Cardiac muscle cell (in vitro differentiated cells and primary cell): ENCODE measurements at regions not wholly inside any gene's neighbourhood (a gene's known extent, or its start where the extent isn't known, plus 50 kb on each side); places are given as distances from the start of the nearest gene placed in this dataset.

ENCODE experiments used
- DNase-seq, 2 donors: peaks; one replicate each; pipeline versions ENCODE4 v3.0.0 to v3.0.0-alpha.2; 2010 to 2017; ENCODE audit warnings: low read depth in 1 of 2, low spot score in 1 of 2
- H3K27ac ChIP-seq: fragments of 200-600 bp; sonication (generic); 2 replicates; pipeline ENCODE4 v1.5.1; 2016
- H3K27me3 ChIP-seq: fragments of 200-600 bp; sonication (generic); 2 replicates; pipeline ENCODE4 v1.6.0; 2016; ENCODE audit warnings: control low read depth
- H3K36me3 ChIP-seq: fragments of 200-600 bp; sonication (generic); 2 replicates; pipeline ENCODE4 v1.5.1; 2016; ENCODE audit warnings: control low read depth
- H3K4me1 ChIP-seq: fragments of 200-600 bp; sonication (generic); 2 replicates; pipeline ENCODE4 v1.8.1; 2017; ENCODE audit warnings: low read depth, mild to moderate bottlenecking, mixed run types
- H3K4me3 ChIP-seq: fragments of 200-600 bp; sonication (generic); 2 replicates; pipeline ENCODE4 v1.5.1; 2016; ENCODE audit warnings: mild to moderate bottlenecking
- H3K9me3 ChIP-seq: fragments of 200-600 bp; sonication (generic); 2 replicates; pipeline ENCODE4 v1.5.1; 2017; ENCODE audit warnings: low read depth, mild to moderate bottlenecking, control low read depth
- TF ChIP-seq, protein P1 (sequence below): IDR thresholded peaks from 2 replicates; pipeline ENCODE4 v1.5.1; 2012; ENCODE audit warnings: low read depth, mild to moderate bottlenecking, low read length

- TF ChIP-seq, protein P1, sequence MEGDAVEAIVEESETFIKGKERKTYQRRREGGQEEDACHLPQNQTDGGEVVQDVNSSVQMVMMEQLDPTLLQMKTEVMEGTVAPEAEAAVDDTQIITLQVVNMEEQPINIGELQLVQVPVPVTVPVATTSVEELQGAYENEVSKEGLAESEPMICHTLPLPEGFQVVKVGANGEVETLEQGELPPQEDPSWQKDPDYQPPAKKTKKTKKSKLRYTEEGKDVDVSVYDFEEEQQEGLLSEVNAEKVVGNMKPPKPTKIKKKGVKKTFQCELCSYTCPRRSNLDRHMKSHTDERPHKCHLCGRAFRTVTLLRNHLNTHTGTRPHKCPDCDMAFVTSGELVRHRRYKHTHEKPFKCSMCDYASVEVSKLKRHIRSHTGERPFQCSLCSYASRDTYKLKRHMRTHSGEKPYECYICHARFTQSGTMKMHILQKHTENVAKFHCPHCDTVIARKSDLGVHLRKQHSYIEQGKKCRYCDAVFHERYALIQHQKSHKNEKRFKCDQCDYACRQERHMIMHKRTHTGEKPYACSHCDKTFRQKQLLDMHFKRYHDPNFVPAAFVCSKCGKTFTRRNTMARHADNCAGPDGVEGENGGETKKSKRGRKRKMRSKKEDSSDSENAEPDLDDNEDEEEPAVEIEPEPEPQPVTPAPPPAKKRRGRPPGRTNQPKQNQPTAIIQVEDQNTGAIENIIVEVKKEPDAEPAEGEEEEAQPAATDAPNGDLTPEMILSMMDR: no peak
- Histone ChIP-seq H3K4me3 (no peak overlapping the region), H3K4me1 (peaks cover 11% of the 10 kb centered on the region), H3K27me3 (no peaks in the 10 kb centered on the region), H3K9me3 (no peaks in the 10 kb centered on the region), H3K36me3 (no peaks in the 10 kb centered on the region), H3K27ac (no peak overlapping the region)
- no peak for DNase-seq
Measured at GRCh38 chr18:43471873-43472272, 194.6 kb upstream of the SYT4 start.

GRCh38 chr18:43481069-43481468 is 203.8 kb upstream of the SYT4 start:
- DNase-seq: no peak
- H3K27ac ChIP-seq: no peak overlapping the region
- no peaks in the 10 kb centered on the region for H3K9me3 ChIP-seq
- peaks cover 5% of the 10 kb centered on the region for H3K4me1 ChIP-seq
- TF ChIP-seq, protein P1: no peak
- no peaks in the 10 kb centered on the region for H3K27me3 ChIP-seq
- H3K4me3 ChIP-seq: no peak overlapping the region
- no peaks in the 10 kb centered on the region for H3K36me3 ChIP-seq

GRCh38 chr18:43482136-43482535 is 204.8 kb upstream of the SYT4 start:
- no peaks in the 10 kb centered on the region for H3K36me3 ChIP-seq
- no peak overlapping the region for H3K27ac ChIP-seq
- no peak overlapping the region for H3K4me3 ChIP-seq
- DNase-seq: no peak
- no peaks in the 10 kb centered on the region for H3K9me3 ChIP-seq
- H3K4me1 ChIP-seq: peaks cover 5% of the 10 kb centered on the region
- no peaks in the 10 kb centered on the region for H3K27me3 ChIP-seq
- TF ChIP-seq, protein P1: no peak

DNA sequence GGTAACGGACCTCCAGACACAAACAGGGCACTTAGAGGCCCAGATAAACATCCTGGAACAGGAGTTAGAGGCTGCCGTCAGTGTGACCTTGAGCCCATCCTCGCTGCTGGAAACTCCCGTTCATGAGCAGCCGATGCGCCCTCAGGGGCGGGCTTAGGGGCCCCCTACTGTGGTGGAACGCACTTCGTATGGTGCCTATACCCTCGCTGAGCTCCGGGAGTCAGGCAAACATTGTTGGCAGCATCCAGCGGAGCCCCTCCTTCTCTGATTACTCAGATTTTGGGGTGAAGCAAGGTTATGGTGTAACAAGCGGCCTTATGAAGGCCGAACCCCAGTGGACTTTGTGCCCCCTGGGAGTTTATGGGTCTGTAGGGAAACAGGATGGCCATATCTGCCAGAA is 205.3 kb upstream of the SYT4 start:
- no peaks in the 10 kb centered on the region for H3K27me3 ChIP-seq
- H3K4me1 ChIP-seq: peaks cover 5% of the 10 kb centered on the region
- no peaks in the 10 kb centered on the region for H3K9me3 ChIP-seq
- TF ChIP-seq, protein P1: no peak
- H3K36me3 ChIP-seq: no peaks in the 10 kb centered on the region
- no peak overlapping the region for H3K27ac ChIP-seq
- H3K4me3 ChIP-seq: no peak overlapping the region
- DNase-seq: no peak

DNA sequence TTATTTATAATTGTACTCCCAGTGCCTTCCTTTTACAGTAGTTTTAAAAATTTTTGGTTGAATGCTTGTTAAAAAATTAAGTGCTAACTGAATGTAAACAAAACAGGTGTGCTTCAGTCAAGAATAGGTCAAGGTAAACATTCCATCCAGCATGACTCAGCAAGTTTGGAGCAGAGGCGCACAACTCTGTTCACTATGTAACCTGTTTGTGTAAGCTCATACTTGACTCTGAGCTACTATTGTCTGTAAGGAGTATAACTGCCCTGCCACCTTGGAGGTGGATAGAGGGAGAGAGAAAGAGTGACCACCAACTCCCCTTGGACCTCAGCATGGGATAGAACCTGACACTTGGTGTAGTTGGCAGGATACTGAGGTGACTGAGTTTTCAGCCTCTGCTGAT is 207.4 kb upstream of the SYT4 start:
- Histone ChIP-seq H3K36me3 (no peaks in the 10 kb centered on the region), H3K9me3 (no peaks in the 10 kb centered on the region), H3K4me3 (no peak overlapping the region), H3K27ac (no peak overlapping the region), H3K4me1 (no peaks in the 10 kb centered on the region), H3K27me3 (no peaks in the 10 kb centered on the region)
- TF ChIP-seq, protein P1: no peak
- no peak for DNase-seq

- Histone ChIP-seq H3K27ac (no peak overlapping the region), H3K9me3 (no peaks in the 10 kb centered on the region), H3K27me3 (no peaks in the 10 kb centered on the region), H3K36me3 (no peaks in the 10 kb centered on the region), H3K4me3 (no peak overlapping the region), H3K4me1 (no peaks in the 10 kb centered on the region)
- TF ChIP-seq, protein P1: no peak
- DNase-seq: no peak
Measured at GRCh38 chr18:43485545-43485963, 208.3 kb upstream of the SYT4 start.
